ENCODE measurements at regions not wholly inside any gene's neighbourhood (a gene's known extent, or its start where the extent isn't known, plus 50 kb on each side); places are given as distances from the start of the nearest gene placed in this dataset.

DNA sequence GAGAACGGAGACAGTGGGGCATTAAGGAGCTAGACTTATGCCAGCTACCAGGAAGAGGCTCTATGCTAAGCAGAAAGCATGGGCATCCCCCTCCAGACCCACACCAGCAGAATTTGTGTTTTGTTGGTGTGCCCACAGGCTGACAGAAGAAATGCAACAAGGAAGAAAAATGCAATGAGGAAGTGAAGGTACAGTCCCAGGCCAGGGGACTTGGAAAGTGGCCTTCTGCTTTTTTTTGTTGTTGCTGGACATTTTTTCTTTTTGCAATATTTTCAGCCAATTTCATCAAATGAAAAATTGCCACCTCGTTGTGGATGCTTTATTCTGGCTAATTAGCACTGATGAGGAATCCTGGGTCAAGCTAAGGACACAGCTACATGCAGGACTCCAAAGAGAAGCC is 167.7 kb downstream of the TSHZ3 start:
- POLR2A ChIA-PET: no interaction called here
- Mint-ChIP-seq H3K4me3 (no peak overlapping the region), H3K36me3 (peaks cover 3% of the 10 kb centered on the region; the same call in 1 of the 2 replicates), H3K4me1 (peaks cover 24% of the 10 kb centered on the region), H3K27me3 (ENCODE audit: low read depth) (no peaks in the 10 kb centered on the region; the same call in 1 of the 2 replicates), H3K9me3 (peaks cover 19% of the 10 kb centered on the region), H3K27ac (no peak overlapping the region)
- DNase-seq (ENCODE audit: low spot score): no peak
- ATAC-seq: no peak
- CTCF ChIA-PET: interaction anchor here (1.1 kb wide), 1 partner anchor 127 kb away, joined by 4 read pairs; no protein-coding TSS in a partner anchor
- TF ChIP-seq, protein P1, sequence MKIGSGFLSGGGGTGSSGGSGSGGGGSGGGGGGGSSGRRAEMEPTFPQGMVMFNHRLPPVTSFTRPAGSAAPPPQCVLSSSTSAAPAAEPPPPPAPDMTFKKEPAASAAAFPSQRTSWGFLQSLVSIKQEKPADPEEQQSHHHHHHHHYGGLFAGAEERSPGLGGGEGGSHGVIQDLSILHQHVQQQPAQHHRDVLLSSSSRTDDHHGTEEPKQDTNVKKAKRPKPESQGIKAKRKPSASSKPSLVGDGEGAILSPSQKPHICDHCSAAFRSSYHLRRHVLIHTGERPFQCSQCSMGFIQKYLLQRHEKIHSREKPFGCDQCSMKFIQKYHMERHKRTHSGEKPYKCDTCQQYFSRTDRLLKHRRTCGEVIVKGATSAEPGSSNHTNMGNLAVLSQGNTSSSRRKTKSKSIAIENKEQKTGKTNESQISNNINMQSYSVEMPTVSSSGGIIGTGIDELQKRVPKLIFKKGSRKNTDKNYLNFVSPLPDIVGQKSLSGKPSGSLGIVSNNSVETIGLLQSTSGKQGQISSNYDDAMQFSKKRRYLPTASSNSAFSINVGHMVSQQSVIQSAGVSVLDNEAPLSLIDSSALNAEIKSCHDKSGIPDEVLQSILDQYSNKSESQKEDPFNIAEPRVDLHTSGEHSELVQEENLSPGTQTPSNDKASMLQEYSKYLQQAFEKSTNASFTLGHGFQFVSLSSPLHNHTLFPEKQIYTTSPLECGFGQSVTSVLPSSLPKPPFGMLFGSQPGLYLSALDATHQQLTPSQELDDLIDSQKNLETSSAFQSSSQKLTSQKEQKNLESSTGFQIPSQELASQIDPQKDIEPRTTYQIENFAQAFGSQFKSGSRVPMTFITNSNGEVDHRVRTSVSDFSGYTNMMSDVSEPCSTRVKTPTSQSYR (CRISPR knock-in tag; IDR thresholded peaks at IDR 0.05): no peak
- TF ChIP-seq OVOL2 (CRISPR knock-in tag; IDR thresholded peaks at IDR 0.05; ENCODE audit: borderline replicate concordance): no peak
- TF ChIP-seq, protein P2, sequence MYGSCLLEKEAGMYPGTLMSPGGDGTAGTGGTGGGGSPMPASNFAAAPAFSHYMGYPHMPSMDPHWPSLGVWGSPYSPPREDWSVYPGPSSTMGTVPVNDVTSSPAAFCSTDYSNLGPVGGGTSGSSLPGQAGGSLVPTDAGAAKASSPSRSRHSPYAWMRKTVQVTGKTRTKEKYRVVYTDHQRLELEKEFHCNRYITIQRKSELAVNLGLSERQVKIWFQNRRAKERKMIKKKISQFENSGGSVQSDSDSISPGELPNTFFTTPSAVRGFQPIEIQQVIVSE (CRISPR knock-in tag; IDR thresholded peaks at IDR 0.05; ENCODE audit: borderline replicate concordance): no peak
- no peak for TF ChIP-seq ZNF671 (CRISPR knock-in tag; IDR thresholded peaks at IDR 0.05)
- TF ChIP-seq, protein P3, sequence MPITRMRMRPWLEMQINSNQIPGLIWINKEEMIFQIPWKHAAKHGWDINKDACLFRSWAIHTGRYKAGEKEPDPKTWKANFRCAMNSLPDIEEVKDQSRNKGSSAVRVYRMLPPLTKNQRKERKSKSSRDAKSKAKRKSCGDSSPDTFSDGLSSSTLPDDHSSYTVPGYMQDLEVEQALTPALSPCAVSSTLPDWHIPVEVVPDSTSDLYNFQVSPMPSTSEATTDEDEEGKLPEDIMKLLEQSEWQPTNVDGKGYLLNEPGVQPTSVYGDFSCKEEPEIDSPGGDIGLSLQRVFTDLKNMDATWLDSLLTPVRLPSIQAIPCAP (CRISPR knock-in tag; IDR thresholded peaks at IDR 0.05): no peak
- no peak for TF ChIP-seq ATF1 (CRISPR knock-in tag; IDR thresholded peaks at IDR 0.05)
- TF ChIP-seq ELF4 (CRISPR knock-in tag; IDR thresholded peaks at IDR 0.05; ENCODE audit: low read depth): no peak
- TF ChIP-seq RORB (CRISPR knock-in tag; IDR thresholded peaks at IDR 0.05): no peak
- TF ChIP-seq, protein P4, sequence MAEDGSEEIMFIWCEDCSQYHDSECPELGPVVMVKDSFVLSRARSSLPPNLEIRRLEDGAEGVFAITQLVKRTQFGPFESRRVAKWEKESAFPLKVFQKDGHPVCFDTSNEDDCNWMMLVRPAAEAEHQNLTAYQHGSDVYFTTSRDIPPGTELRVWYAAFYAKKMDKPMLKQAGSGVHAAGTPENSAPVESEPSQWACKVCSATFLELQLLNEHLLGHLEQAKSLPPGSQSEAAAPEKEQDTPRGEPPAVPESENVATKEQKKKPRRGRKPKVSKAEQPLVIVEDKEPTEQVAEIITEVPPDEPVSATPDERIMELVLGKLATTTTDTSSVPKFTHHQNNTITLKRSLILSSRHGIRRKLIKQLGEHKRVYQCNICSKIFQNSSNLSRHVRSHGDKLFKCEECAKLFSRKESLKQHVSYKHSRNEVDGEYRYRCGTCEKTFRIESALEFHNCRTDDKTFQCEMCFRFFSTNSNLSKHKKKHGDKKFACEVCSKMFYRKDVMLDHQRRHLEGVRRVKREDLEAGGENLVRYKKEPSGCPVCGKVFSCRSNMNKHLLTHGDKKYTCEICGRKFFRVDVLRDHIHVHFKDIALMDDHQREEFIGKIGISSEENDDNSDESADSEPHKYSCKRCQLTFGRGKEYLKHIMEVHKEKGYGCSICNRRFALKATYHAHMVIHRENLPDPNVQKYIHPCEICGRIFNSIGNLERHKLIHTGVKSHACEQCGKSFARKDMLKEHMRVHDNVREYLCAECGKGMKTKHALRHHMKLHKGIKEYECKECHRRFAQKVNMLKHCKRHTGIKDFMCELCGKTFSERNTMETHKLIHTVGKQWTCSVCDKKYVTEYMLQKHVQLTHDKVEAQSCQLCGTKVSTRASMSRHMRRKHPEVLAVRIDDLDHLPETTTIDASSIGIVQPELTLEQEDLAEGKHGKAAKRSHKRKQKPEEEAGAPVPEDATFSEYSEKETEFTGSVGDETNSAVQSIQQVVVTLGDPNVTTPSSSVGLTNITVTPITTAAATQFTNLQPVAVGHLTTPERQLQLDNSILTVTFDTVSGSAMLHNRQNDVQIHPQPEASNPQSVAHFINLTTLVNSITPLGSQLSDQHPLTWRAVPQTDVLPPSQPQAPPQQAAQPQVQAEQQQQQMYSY (CRISPR knock-in tag; IDR thresholded peaks at IDR 0.05): no peak
- no peak for TF ChIP-seq NR3C1 (CRISPR knock-in tag; conservative IDR thresholded peaks at IDR 0.05; ENCODE audit: low read depth)
- TF ChIP-seq KAT7 (CRISPR knock-in tag; IDR thresholded peaks at IDR 0.05; ENCODE audit: borderline replicate concordance): no peak
- TF ChIP-seq TEAD1 (CRISPR knock-in tag; IDR thresholded peaks at IDR 0.05): no peak
- no peak for TF ChIP-seq ZNF423 (CRISPR knock-in tag; IDR thresholded peaks at IDR 0.05)

DNA sequence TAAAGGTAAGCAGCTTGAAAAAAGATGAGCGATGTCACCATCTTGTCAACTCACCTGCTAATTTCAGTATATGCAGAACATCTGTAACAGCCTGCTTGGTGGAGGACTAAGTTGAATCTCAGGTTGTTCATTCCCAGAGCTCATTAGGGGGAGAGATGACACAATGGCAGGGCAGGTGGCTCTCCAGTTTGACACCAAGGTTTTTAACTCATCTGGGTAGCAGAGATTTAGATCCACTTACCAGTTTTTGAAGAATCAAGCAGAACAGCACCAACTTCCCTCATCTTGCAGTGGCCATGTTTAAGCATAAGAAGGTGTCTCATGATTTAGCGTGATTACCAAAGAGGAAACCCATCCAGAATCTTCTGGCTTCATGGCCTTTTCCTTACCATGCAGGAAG is 168.3 kb downstream of the TSHZ3 start:
- Mint-ChIP-seq H3K4me1 (peaks cover 24% of the 10 kb centered on the region), H3K27ac (no peak overlapping the region), H3K9me3 (peaks cover 25% of the 10 kb centered on the region), H3K4me3 (no peak overlapping the region), H3K27me3 (ENCODE audit: low read depth) (no peaks in the 10 kb centered on the region; the same call in 1 of the 2 replicates), H3K36me3 (peaks cover 3% of the 10 kb centered on the region; the same call in 1 of the 2 replicates)
- ATAC-seq: no peak
- no peak for DNase-seq (ENCODE audit: low spot score)
- ChIA-PET CTCF (interaction anchor here (0.7 to 1.2 kb wide), 3 partner anchors 13 to 498 kb away, joined by 3 to 7 read pairs (median 4); no protein-coding TSS in a partner anchor), POLR2A (no interaction called here)
- TF ChIP-seq, protein P5, sequence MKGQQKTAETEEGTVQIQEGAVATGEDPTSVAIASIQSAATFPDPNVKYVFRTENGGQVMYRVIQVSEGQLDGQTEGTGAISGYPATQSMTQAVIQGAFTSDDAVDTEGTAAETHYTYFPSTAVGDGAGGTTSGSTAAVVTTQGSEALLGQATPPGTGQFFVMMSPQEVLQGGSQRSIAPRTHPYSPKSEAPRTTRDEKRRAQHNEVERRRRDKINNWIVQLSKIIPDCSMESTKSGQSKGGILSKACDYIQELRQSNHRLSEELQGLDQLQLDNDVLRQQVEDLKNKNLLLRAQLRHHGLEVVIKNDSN (CRISPR knock-in tag; IDR thresholded peaks at IDR 0.05): no peak
- TF ChIP-seq ZNF317 (CRISPR knock-in tag; IDR thresholded peaks at IDR 0.05; ENCODE audit: borderline replicate concordance, low read depth): no peak
- TF ChIP-seq, protein P6, sequence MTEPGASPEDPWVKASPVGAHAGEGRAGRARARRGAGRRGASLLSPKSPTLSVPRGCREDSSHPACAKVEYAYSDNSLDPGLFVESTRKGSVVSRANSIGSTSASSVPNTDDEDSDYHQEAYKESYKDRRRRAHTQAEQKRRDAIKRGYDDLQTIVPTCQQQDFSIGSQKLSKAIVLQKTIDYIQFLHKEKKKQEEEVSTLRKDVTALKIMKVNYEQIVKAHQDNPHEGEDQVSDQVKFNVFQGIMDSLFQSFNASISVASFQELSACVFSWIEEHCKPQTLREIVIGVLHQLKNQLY (CRISPR knock-in tag; IDR thresholded peaks at IDR 0.05): no peak
- TF ChIP-seq OVOL2 (CRISPR knock-in tag; IDR thresholded peaks at IDR 0.05; ENCODE audit: borderline replicate concordance): no peak
- TF ChIP-seq JUN (CRISPR knock-in tag; IDR thresholded peaks at IDR 0.05): no peak
- TF ChIP-seq, protein P2 (CRISPR knock-in tag; IDR thresholded peaks at IDR 0.05; ENCODE audit: borderline replicate concordance): no peak
- no peak for TF ChIP-seq GTF2I (CRISPR knock-in tag; conservative IDR thresholded peaks at IDR 0.05)
